H9 (cell line): ENCODE measurements at regions not wholly inside any gene's neighbourhood (a gene's known extent, or its start where the extent isn't known, plus 50 kb on each side); places are given as distances from the start of the nearest gene placed in this dataset.

Experiments used
- DNase-seq: peaks from one replicate; pipeline ENCODE4 v3.0.0-alpha.2; 2017
- H2AFZ ChIP-seq: one replicate; pipeline ENCODE4 v1.6.1; 2013; ENCODE audit warnings: mild to moderate bottlenecking, low read length, control low read depth, moderate library complexity
- H2AK5ac ChIP-seq: 2 replicates; pipeline ENCODE4 v1.6.1; 2013; ENCODE audit warnings: low read length, control low read depth, mixed read lengths; ENCODE audit not compliant: insufficient read length
- H2BK120ac ChIP-seq: one replicate; pipeline ENCODE4 v1.6.1; 2013; ENCODE audit warnings: low read depth, mild to moderate bottlenecking, low read length, control low read depth, inconsistent platforms; ENCODE audit not compliant: poor library complexity, severe bottlenecking
- H2BK12ac ChIP-seq: 2 replicates; pipeline ENCODE4 v1.6.1; 2013; ENCODE audit warnings: low read length, control low read depth, mixed read lengths, low read depth; ENCODE audit not compliant: insufficient read length
- H2BK15ac ChIP-seq: 2 replicates; pipeline ENCODE4 v1.6.1; 2013; ENCODE audit warnings: low read depth, low read length, control low read depth
- H2BK20ac ChIP-seq: one replicate; pipeline ENCODE4 v1.6.1; 2013; ENCODE audit warnings: low read depth, mild to moderate bottlenecking, low read length, control low read depth, inconsistent platforms; ENCODE audit not compliant: poor library complexity, severe bottlenecking
- H2BK5ac ChIP-seq: 2 replicates; pipeline ENCODE4 v1.6.1; 2013; ENCODE audit warnings: low read length, control low read depth, mixed read lengths; ENCODE audit not compliant: insufficient read length
- H3K14ac ChIP-seq: 2 replicates; pipeline ENCODE4 v1.6.1; 2013; ENCODE audit warnings: low read length, control low read depth; ENCODE audit not compliant: insufficient read depth
- H3K18ac ChIP-seq: 2 replicates; pipeline ENCODE4 v1.6.1; 2013; ENCODE audit warnings: low read depth, mild to moderate bottlenecking, mixed read lengths, low read length, control low read depth; ENCODE audit not compliant: insufficient read length
- H3K23ac ChIP-seq: 2 replicates; pipeline ENCODE4 v1.6.1; 2013; ENCODE audit warnings: low read length, control low read depth, mixed read lengths, low read depth; ENCODE audit not compliant: insufficient read length
- H3K23me2 ChIP-seq: 2 replicates; pipeline ENCODE4 v1.6.1; 2013; ENCODE audit warnings: low read depth, mild to moderate bottlenecking, mixed read lengths, low read length, control low read depth; ENCODE audit not compliant: insufficient read length, poor library complexity, severe bottlenecking
- H3K27ac ChIP-seq: 2 replicates; pipeline ENCODE4 v1.5.1; 2013; ENCODE audit warnings: low read length, control low read depth, mixed read lengths, low read depth; ENCODE audit not compliant: insufficient read length
- H3K27me3 ChIP-seq: 2 replicates; pipeline ENCODE4 v1.6.1; 2013; ENCODE audit warnings: low read length, control low read depth, inconsistent platforms; ENCODE audit not compliant: insufficient read depth
- H3K4ac ChIP-seq: 2 replicates; pipeline ENCODE4 v1.6.1; 2013; ENCODE audit warnings: low read depth, mild to moderate bottlenecking, control low read depth, inconsistent platforms, low read length, moderate library complexity
- H3K4me1 ChIP-seq: 2 replicates; pipeline ENCODE4 v1.6.1; 2013; ENCODE audit warnings: low read length, control low read depth, inconsistent platforms; ENCODE audit not compliant: insufficient read depth
- H3K4me2 ChIP-seq: 2 replicates; pipeline ENCODE4 v1.6.1; 2013; ENCODE audit warnings: low read length, control low read depth, mixed read lengths; ENCODE audit not compliant: insufficient read length, insufficient read depth
- H3K56ac ChIP-seq: 2 replicates; pipeline ENCODE4 v1.6.1; 2013; ENCODE audit warnings: low read depth, mild to moderate bottlenecking, mixed read lengths, low read length, control low read depth; ENCODE audit not compliant: insufficient read length
- H3K79me1 ChIP-seq: 2 replicates; pipeline ENCODE4 v1.6.1; 2013; ENCODE audit warnings: low read depth, mild to moderate bottlenecking, moderate library complexity, low read length, control low read depth, inconsistent platforms; ENCODE audit not compliant: insufficient read depth, poor library complexity, severe bottlenecking
- H3K79me2 ChIP-seq: 2 replicates; pipeline ENCODE4 v1.6.1; 2013; ENCODE audit warnings: low read length, control low read depth, inconsistent platforms; ENCODE audit not compliant: insufficient read depth
- H3K9ac ChIP-seq: 2 replicates; pipeline ENCODE4 v1.6.1; 2013; ENCODE audit warnings: low read length, control low read depth, mixed read lengths; ENCODE audit not compliant: insufficient read length; ENCODE audit errors: extremely low read depth
- H3K9me3 ChIP-seq: one replicate; pipeline ENCODE4 v1.6.1; 2013; ENCODE audit warnings: low read depth, low read length, inconsistent platforms; ENCODE audit not compliant: control insufficient read depth
- H3T11ph ChIP-seq: one replicate; pipeline ENCODE4 v1.6.1; 2013; ENCODE audit warnings: mild to moderate bottlenecking, low read length, control low read depth, inconsistent platforms
- H4K20me1 ChIP-seq: one replicate; pipeline ENCODE4 v1.6.1; 2013; ENCODE audit not compliant: control insufficient read depth, insufficient read length, insufficient read depth
- H4K5ac ChIP-seq: 2 replicates; pipeline ENCODE4 v1.6.1; 2013; ENCODE audit warnings: low read depth, mild to moderate bottlenecking, mixed read lengths, low read length, control low read depth; ENCODE audit not compliant: insufficient read length
- H4K8ac ChIP-seq: replicated peaks from 2 replicates; pipeline ENCODE4 v1.6.1; 2013; ENCODE audit warnings: low read length, control low read depth, mixed read lengths, low read depth; ENCODE audit not compliant: insufficient read length
- H4K91ac ChIP-seq: 2 replicates; pipeline ENCODE4 v1.6.1; 2013; ENCODE audit warnings: low read depth, mild to moderate bottlenecking, moderate library complexity, mixed read lengths, low read length, control low read depth; ENCODE audit not compliant: insufficient read length
- H3K27ac Mint-ChIP-seq, 3 experiments: 2 replicates in 2 of 3; 3 replicates in 1 of 3; pipeline ENCODE4 v1.8.0; 2020 to 2021; ENCODE audit warnings: mixed read lengths in 3 of 3, mild to moderate bottlenecking in 1 of 3, moderate library complexity in 1 of 3
- H3K27me3 Mint-ChIP-seq: 2 replicates; pipeline ENCODE4 v1.8.0; 2021; ENCODE audit warnings: low read depth, mild to moderate bottlenecking, moderate library complexity, mixed read lengths
- H3K36me3 Mint-ChIP-seq, 3 experiments: 2 replicates in 2 of 3; 3 replicates in 1 of 3; pipeline ENCODE4 v1.8.0; 2020 to 2021; ENCODE audit warnings: low read depth in 3 of 3, mixed read lengths in 3 of 3; ENCODE audit not compliant: insufficient read depth in 1 of 3
- H3K4me1 Mint-ChIP-seq, 2 experiments: 2 replicates each; pipeline ENCODE4 v1.8.0; 2020; ENCODE audit warnings: mixed read lengths in 2 of 2
- H3K4me3 Mint-ChIP-seq, 2 experiments: 2 replicates in 1 of 2; 3 replicates in 1 of 2; pipeline ENCODE4 v1.8.0; 2020 to 2021; ENCODE audit warnings: mild to moderate bottlenecking in 2 of 2, mixed read lengths in 2 of 2, moderate library complexity in 1 of 2
- H3K9me3 Mint-ChIP-seq, 2 experiments: 2 replicates in 1 of 2; 3 replicates in 1 of 2; pipeline ENCODE4 v1.8.0; 2020; ENCODE audit warnings: mild to moderate bottlenecking in 2 of 2, mixed read lengths in 2 of 2, moderate library complexity in 1 of 2
- CTCF ChIP-seq: fragments of 200-600 bp; sonication (generic); conservative IDR thresholded peaks from 3 replicates; pipeline ENCODE4 v1.8.0; 2021; ENCODE audit warnings: antibody characterized with exemption, mild to moderate bottlenecking
- WGBS: extraction: QIAGEN DNeasy Blood & Tissue Kit; methylation state at CpG from one replicate; pipeline ENCODE4 v1.1.7; 2013; ENCODE audit warnings: missing lambda C conversion rate, low lambda C conversion rate, mixed read lengths; ENCODE audit not compliant: insufficient read length; ENCODE audit errors: extremely low coverage; 5-methylcytosine and 5-hydroxymethylcytosine counted together

- no peak overlapping the region for H3K4me2 ChIP-seq
- H3K4me1 ChIP-seq, result no peaks in the 10 kb centered on the region
- H2BK120ac ChIP-seq, result no peak overlapping the region
- no peaks in the 10 kb centered on the region for H4K20me1 ChIP-seq
- no peak for DNase-seq
- Mint-ChIP-seq H3K36me3 (no peaks in the 10 kb centered on the region; a peak in 1 of 7 replicates), H3K27ac (peak overlapping the region in 1 of 3 experiments; percentile 17; a peak in 1 of 7 replicates), H3K4me3 (no peak overlapping the region), H3K4me1 (peaks cover 6% of the 10 kb centered on the region in 2 experiments; a peak in 3 of 4 replicates), H3K27me3 (no peaks in the 10 kb centered on the region), H3K9me3 (no peaks in the 10 kb centered on the region)
- no peak overlapping the region for H3K23ac ChIP-seq
- no peaks in the 10 kb centered on the region for H3K79me1 ChIP-seq
- no peak for TF ChIP-seq CTCF
- no peak overlapping the region for H2BK15ac ChIP-seq
- no peak overlapping the region for H2BK5ac ChIP-seq
- no peak overlapping the region for H3K18ac ChIP-seq
- H4K91ac ChIP-seq, result no peak overlapping the region
- H3K4ac ChIP-seq, result no peak overlapping the region
- H2BK20ac ChIP-seq, result no peak overlapping the region
- H3K14ac ChIP-seq, result no peak overlapping the region
- no CpG with 5 or more reads among the region's 3 CpGs for WGBS
- H4K5ac ChIP-seq, result no peak overlapping the region
- H3K23me2 ChIP-seq, result no peaks in the 10 kb centered on the region
- H3K9me3 ChIP-seq, result no peaks in the 10 kb centered on the region
- H3T11ph ChIP-seq, result no peak overlapping the region
- no peak overlapping the region for H4K8ac ChIP-seq
- no peak overlapping the region for H3K56ac ChIP-seq
- H2AK5ac ChIP-seq, result no peak overlapping the region
- no peak overlapping the region for H3K9ac ChIP-seq
- no peaks in the 10 kb centered on the region for H3K27me3 ChIP-seq
- no peak overlapping the region for H3K27ac ChIP-seq
- H2AFZ ChIP-seq, result no peak overlapping the region
- no peak overlapping the region for H2BK12ac ChIP-seq
- no peaks in the 10 kb centered on the region for H3K79me2 ChIP-seq
Measured at GRCh38 chr20:40103420-40103819, 585.6 kb downstream of the MAFB start.
